ENCODE measurements at regions not wholly inside any gene's neighbourhood (a gene's known extent, or its start where the extent isn't known, plus 50 kb on each side); places are given as distances from the start of the nearest gene placed in this dataset.

GRCh38 chr1:191888996-191889622 is 269.2 kb upstream of the RGS18 start (continued):
- TF ChIP-seq, protein P1, sequence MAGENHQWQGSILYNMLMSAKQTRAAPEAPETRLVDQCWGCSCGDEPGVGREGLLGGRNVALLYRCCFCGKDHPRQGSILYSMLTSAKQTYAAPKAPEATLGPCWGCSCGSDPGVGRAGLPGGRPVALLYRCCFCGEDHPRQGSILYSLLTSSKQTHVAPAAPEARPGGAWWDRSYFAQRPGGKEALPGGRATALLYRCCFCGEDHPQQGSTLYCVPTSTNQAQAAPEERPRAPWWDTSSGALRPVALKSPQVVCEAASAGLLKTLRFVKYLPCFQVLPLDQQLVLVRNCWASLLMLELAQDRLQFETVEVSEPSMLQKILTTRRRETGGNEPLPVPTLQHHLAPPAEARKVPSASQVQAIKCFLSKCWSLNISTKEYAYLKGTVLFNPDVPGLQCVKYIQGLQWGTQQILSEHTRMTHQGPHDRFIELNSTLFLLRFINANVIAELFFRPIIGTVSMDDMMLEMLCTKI (IDR thresholded peaks at IDR 0.05; ENCODE audit: partially characterized antibody), result no peak
- TF ChIP-seq, protein P2, sequence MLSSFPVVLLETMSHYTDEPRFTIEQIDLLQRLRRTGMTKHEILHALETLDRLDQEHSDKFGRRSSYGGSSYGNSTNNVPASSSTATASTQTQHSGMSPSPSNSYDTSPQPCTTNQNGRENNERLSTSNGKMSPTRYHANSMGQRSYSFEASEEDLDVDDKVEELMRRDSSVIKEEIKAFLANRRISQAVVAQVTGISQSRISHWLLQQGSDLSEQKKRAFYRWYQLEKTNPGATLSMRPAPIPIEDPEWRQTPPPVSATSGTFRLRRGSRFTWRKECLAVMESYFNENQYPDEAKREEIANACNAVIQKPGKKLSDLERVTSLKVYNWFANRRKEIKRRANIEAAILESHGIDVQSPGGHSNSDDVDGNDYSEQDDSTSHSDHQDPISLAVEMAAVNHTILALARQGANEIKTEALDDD (IDR thresholded peaks at IDR 0.05), result peak; percentile 74; the same call in 1 of the 2 replicates
- TF ChIP-seq EP300 (IDR thresholded peaks at IDR 0.05; ENCODE audit: low read length), result peak; percentile 95
- peak; percentile 74 for TF ChIP-seq BCOR (IDR thresholded peaks at IDR 0.05)

- FAIRE-seq, result peak; percentile 6
- DNase-seq (ENCODE audit: extremely low read depth in 1 of 4, low spot score in 3 of 4), result no peak
- no TSS peak for BruUV-seq (replicated peaks)
- Histone ChIP-seq H3K9ac (ENCODE audit: insufficient read depth in 1 of 2, low read depth in 2 of 2, low read length in 2 of 2) (peak overlapping the region in 1 of 2 experiments; percentile 51; a peak in 2 of 4 replicates), H4K20me1 (replicated peaks; ENCODE audit: control insufficient read depth, insufficient read depth, low read length) (no peaks in the 10 kb centered on the region), H3K79me2 (ENCODE audit: control insufficient read depth, insufficient read depth, low read length) (no peaks in the 10 kb centered on the region), H3K4me1 (replicated peaks in 1 of 2; ENCODE audit: control insufficient read depth in 2 of 2, insufficient read depth in 2 of 2, low read length in 2 of 2) (peaks cover 0 to 5% of the 10 kb centered on the region in 2 experiments; a peak in 2 of 5 replicates), H3K9me3 (replicated peaks; ENCODE audit: control insufficient read depth, insufficient read depth, low read depth, low read length) (peaks cover 6% of the 10 kb centered on the region), H3K36me3 (ENCODE audit: control insufficient read depth, insufficient read depth, low read length) (no peaks in the 10 kb centered on the region), H2AFZ (ENCODE audit: low read depth, low read length) (peak overlapping the region; percentile 77), H3K4me2 (ENCODE audit: insufficient read depth, low read length) (no peak overlapping the region; the same call in 1 of the 2 replicates), H3K9me1 (ENCODE audit: control insufficient read depth, insufficient read depth, low read length) (no peaks in the 10 kb centered on the region), H3K27me3 (ENCODE audit: control insufficient read depth in 2 of 2, insufficient read depth in 2 of 2, low read length in 2 of 2) (no peaks in the 10 kb centered on the region), H3K4me3 (no peak overlapping the region), H3K27ac (ENCODE audit: extremely low read depth, low read depth, low read length) (peak overlapping the region; percentile 62)
- in situ Hi-C loops (cut with MboI), result no loop called here
- ATAC-seq, result peak; percentile 24
- ChIA-PET CTCF (ENCODE audit: low intra/inter-chr PET ratio) (no interaction called here), POLR2A (interaction anchor here (1.1 to 1.8 kb wide), 2 partner anchors 12 to 17 kb away, joined by 3 to 5 read pairs; no protein-coding TSS in a partner anchor)
- 6% methylated on average over 3 of the region's 3 CpGs for WGBS (ENCODE audit: insufficient coverage, low coverage, missing lambda C conversion rate)
- intact Hi-C loops (cut with micrococcal nuclease), result loop anchor here (2.0 to 10.0 kb wide), 3 partner anchors 67 to 555 kb away; no protein-coding TSS in a partner anchor
- TF ChIP-seq XRCC5 (IDR thresholded peaks at IDR 0.05; ENCODE audit: low read depth, low read length) (no peak), MXI1 (IDR thresholded peaks at IDR 0.05; ENCODE audit: low read depth, low read length) (no peak), ESRRB (CRISPR knock-in tag; IDR thresholded peaks at IDR 0.05; ENCODE audit: borderline replicate concordance) (no peak), E2F4 (CRISPR knock-in tag; IDR thresholded peaks at IDR 0.05; ENCODE audit: low read depth) (no peak), TBP (optimal IDR thresholded peaks at IDR 0.05; ENCODE audit: low read depth, low read length) (no peak), SMARCC2 (IDR thresholded peaks at IDR 0.05; ENCODE audit: low read depth) (no peak), DPF2 (IDR thresholded peaks at IDR 0.05) (no peak), KLF10 (CRISPR knock-in tag; IDR thresholded peaks at IDR 0.05) (no peak), NR2C2 (CRISPR knock-in tag; IDR thresholded peaks at IDR 0.05) (no peak), NR2C2 (tag; IDR thresholded peaks at IDR 0.05) (0 out of 2 replicates have a peak, but pooled peaks have one; percentile 27)
- TF ChIP-seq, protein P3, sequence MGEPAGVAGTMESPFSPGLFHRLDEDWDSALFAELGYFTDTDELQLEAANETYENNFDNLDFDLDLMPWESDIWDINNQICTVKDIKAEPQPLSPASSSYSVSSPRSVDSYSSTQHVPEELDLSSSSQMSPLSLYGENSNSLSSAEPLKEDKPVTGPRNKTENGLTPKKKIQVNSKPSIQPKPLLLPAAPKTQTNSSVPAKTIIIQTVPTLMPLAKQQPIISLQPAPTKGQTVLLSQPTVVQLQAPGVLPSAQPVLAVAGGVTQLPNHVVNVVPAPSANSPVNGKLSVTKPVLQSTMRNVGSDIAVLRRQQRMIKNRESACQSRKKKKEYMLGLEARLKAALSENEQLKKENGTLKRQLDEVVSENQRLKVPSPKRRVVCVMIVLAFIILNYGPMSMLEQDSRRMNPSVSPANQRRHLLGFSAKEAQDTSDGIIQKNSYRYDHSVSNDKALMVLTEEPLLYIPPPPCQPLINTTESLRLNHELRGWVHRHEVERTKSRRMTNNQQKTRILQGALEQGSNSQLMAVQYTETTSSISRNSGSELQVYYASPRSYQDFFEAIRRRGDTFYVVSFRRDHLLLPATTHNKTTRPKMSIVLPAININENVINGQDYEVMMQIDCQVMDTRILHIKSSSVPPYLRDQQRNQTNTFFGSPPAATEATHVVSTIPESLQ (CRISPR knock-in tag; IDR thresholded peaks at IDR 0.05), result no peak
Observed at GRCh38 chr1:191889623-191890003, 268.6 kb upstream of the RGS18 start.
